Natural killer cell (primary cell): ENCODE measurements at regions not wholly inside any gene's neighbourhood (a gene's known extent, or its start where the extent isn't known, plus 50 kb on each side); places are given as distances from the start of the nearest gene placed in this dataset.

Experiments
- ATAC-seq, 3 donors: fragments of 150-1000 bp in 2 of 3; fragments of 200-7000 bp in 1 of 3; cut with Tn5 transposase; 1 replicate in 1 of 3; 2 replicates in 2 of 3; pipeline ENCODE4 v1.10.0; 2021; ENCODE audit warnings: mild to moderate bottlenecking in 2 of 3, moderate library complexity in 2 of 3
- DNase-seq, 2 donors: peaks; one replicate each; pipeline versions ENCODE4 v3.0.0 to v3.0.0-alpha.2; 2013 to 2021; ENCODE audit warnings: mixed read lengths in 1 of 2
- H3K27ac ChIP-seq: one replicate; pipeline ENCODE4 v1.5.1; 2013; ENCODE audit warnings: mild to moderate bottlenecking, low read length
- H3K27me3 ChIP-seq: one replicate; pipeline ENCODE4 v1.6.1; 2013; ENCODE audit warnings: low read length; ENCODE audit not compliant: control insufficient read depth, insufficient read depth
- H3K36me3 ChIP-seq: one replicate; pipeline ENCODE4 v1.6.1; 2013; ENCODE audit warnings: low read length; ENCODE audit not compliant: control insufficient read depth, insufficient read depth
- H3K4me1 ChIP-seq: one replicate; pipeline ENCODE4 v1.6.1; 2013; ENCODE audit warnings: low read length; ENCODE audit not compliant: control insufficient read depth, insufficient read depth
- H3K4me3 ChIP-seq: one replicate; pipeline ENCODE4 v1.5.1; 2013; ENCODE audit warnings: low read length
- H3K9me3 ChIP-seq: one replicate; pipeline ENCODE4 v1.6.1; 2013; ENCODE audit warnings: low read length; ENCODE audit not compliant: control insufficient read depth, insufficient read depth
- H3K27ac Mint-ChIP-seq, 2 donors: one replicate each; pipeline ENCODE4 v1.8.0; 2022; ENCODE audit warnings: mild to moderate bottlenecking in 2 of 2, mixed read lengths in 2 of 2, moderate library complexity in 1 of 2
- H3K27me3 Mint-ChIP-seq, 2 donors: one replicate each; pipeline ENCODE4 v1.8.0; 2022; ENCODE audit warnings: low read depth in 2 of 2, mixed read lengths in 2 of 2
- H3K36me3 Mint-ChIP-seq: one replicate; pipeline ENCODE4 v1.8.0; 2022; ENCODE audit warnings: mixed read lengths
- H3K4me1 Mint-ChIP-seq, 2 donors: one replicate each; pipeline ENCODE4 v1.8.0; 2022; ENCODE audit warnings: mixed read lengths in 2 of 2
- H3K4me3 Mint-ChIP-seq: one replicate; pipeline ENCODE4 v1.8.0; 2022; ENCODE audit warnings: mild to moderate bottlenecking, moderate library complexity, mixed read lengths
- H3K9me3 Mint-ChIP-seq, 2 donors: one replicate each; pipeline ENCODE4 v1.8.0; 2022; ENCODE audit warnings: mixed read lengths in 2 of 2
- WGBS: methylation state at CpG from one replicate; pipeline ENCODE4 v1.1.7; 2013; ENCODE audit warnings: missing lambda C conversion rate; ENCODE audit not compliant: insufficient coverage; 5-methylcytosine and 5-hydroxymethylcytosine counted together
- intact Hi-C: fragments of 100-400 bp; cut with micrococcal nuclease; formaldehyde crosslinking; loops from one replicate; pipeline ENCODE4 v1.14.2; 2022
- TF ChIP-seq, protein P1 (sequence below): fragments of 200-600 bp; IDR thresholded peaks from one replicate; pipeline ENCODE4 v1.8.0; 2022; ENCODE audit warnings: antibody characterized with exemption

DNA sequence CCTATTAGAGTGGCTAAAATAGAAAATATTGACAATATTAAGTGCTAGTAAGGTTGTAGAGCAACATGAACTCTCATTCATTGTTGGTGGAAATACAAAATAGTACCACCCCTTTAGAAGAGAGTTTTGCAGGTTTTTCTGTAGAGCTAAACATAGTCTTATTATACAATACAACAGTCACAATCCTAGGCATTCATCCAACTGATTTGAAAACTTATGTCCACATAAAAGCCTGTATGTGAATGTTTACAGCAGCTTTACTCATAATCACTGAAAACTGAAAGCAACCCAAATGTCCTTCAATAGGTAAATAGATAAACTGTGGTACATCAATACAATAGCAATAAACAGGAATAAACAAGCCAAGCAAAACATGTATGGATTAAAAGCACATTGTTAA lies 127.2 kb upstream of the PRNP start:
- Mint-ChIP-seq H3K4me1 (no peaks in the 10 kb centered on the region), H3K4me3 (no peak overlapping the region), H3K9me3 (no peaks in the 10 kb centered on the region), H3K27me3 (peaks cover 27 to 76% of the 10 kb centered on the region in 2 donors), H3K36me3 (no peaks in the 10 kb centered on the region), H3K27ac (no peak overlapping the region)
- intact Hi-C loops: no loop called here
- Histone ChIP-seq H3K4me1 (no peaks in the 10 kb centered on the region), H3K9me3 (no peaks in the 10 kb centered on the region), H3K27ac (no peak overlapping the region), H3K27me3 (peaks cover 10% of the 10 kb centered on the region), H3K36me3 (no peaks in the 10 kb centered on the region), H3K4me3 (no peak overlapping the region)
- no peak for DNase-seq
- TF ChIP-seq, protein P1, sequence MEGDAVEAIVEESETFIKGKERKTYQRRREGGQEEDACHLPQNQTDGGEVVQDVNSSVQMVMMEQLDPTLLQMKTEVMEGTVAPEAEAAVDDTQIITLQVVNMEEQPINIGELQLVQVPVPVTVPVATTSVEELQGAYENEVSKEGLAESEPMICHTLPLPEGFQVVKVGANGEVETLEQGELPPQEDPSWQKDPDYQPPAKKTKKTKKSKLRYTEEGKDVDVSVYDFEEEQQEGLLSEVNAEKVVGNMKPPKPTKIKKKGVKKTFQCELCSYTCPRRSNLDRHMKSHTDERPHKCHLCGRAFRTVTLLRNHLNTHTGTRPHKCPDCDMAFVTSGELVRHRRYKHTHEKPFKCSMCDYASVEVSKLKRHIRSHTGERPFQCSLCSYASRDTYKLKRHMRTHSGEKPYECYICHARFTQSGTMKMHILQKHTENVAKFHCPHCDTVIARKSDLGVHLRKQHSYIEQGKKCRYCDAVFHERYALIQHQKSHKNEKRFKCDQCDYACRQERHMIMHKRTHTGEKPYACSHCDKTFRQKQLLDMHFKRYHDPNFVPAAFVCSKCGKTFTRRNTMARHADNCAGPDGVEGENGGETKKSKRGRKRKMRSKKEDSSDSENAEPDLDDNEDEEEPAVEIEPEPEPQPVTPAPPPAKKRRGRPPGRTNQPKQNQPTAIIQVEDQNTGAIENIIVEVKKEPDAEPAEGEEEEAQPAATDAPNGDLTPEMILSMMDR: no peak
- ATAC-seq: no peak

DNA sequence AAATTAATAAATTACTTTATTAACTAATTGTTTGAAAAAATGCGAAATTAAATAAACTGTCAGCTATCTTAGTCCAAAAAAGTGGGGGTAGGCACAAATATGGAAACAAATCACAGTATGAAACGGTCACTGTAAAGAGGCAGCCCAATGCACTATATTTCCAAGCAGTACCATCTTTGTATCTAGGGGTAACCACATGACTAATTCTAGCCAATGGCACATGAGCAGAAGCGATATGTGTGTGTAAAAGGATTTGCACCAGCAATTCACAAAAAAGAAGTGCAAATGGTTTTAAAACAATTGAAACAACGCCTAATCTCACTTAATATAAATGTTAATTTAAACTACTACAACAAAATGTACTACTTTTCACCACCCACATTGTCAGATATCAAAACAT lies 129.5 kb upstream of the PRNP start:
- Histone ChIP-seq H3K4me3 (no peak overlapping the region), H3K9me3 (no peaks in the 10 kb centered on the region), H3K4me1 (no peaks in the 10 kb centered on the region), H3K27me3 (peaks cover 5% of the 10 kb centered on the region), H3K36me3 (no peaks in the 10 kb centered on the region), H3K27ac (no peak overlapping the region)
- Mint-ChIP-seq H3K27me3 (peaks cover 26 to 67% of the 10 kb centered on the region in 2 donors), H3K4me3 (no peak overlapping the region), H3K9me3 (no peaks in the 10 kb centered on the region), H3K36me3 (no peaks in the 10 kb centered on the region), H3K27ac (no peak overlapping the region), H3K4me1 (no peaks in the 10 kb centered on the region)
- intact Hi-C loops: no loop called here
- DNase-seq: no peak
- no peak for ATAC-seq
- TF ChIP-seq, protein P1: no peak
- WGBS: 77% methylated on average over 2 of the region's 4 CpGs

DNA sequence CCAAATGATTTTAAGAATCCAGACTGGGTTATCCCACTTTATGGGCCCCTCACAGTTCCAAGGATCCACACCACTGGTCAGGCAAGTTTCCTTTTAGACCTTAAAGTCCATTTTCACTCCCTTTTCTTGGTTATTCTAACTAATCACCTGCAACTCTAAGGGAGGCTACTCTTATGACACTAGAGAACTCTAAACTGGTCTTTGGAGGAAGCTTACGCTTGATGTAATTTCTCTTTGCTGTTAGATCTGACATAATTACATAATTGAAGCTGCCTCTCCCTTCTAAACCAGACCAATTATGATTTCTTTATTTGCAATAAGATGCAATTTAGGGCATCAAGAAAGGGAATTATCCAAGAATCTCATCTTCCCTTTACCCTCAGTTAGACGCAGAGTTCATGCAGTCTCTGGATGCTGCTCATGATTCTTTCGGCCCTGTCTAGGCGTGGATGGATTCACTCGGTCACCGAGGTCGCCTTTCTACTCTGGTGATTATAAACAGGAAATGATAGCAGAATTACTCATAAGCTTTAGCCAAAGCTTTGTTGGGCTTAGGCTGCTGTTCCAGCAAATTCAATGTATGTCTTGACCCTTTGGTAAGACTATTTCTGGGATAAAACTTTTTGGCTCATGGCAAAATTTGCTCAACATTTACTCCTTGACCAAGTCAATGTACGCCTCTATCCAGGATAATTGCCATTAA lies 130.9 kb upstream of the PRNP start:
- no peak overlapping the region for H3K27ac ChIP-seq
- no peaks in the 10 kb centered on the region for H3K4me1 ChIP-seq
- H3K36me3 ChIP-seq: no peaks in the 10 kb centered on the region
- H3K27me3 ChIP-seq: peaks cover 5% of the 10 kb centered on the region
- ATAC-seq: no peak
- Mint-ChIP-seq H3K4me1 (no peaks in the 10 kb centered on the region), H3K4me3 (no peak overlapping the region), H3K27ac (no peak overlapping the region), H3K36me3 (no peaks in the 10 kb centered on the region), H3K27me3 (peaks cover 28 to 60% of the 10 kb centered on the region in 2 donors), H3K9me3 (no peaks in the 10 kb centered on the region)
- intact Hi-C loops: no loop called here
- WGBS: 78% methylated on average over 8 of the region's 8 CpGs
- no peak for DNase-seq
- no peak overlapping the region for H3K4me3 ChIP-seq
- TF ChIP-seq, protein P1: no peak
- H3K9me3 ChIP-seq: no peaks in the 10 kb centered on the region

DNA sequence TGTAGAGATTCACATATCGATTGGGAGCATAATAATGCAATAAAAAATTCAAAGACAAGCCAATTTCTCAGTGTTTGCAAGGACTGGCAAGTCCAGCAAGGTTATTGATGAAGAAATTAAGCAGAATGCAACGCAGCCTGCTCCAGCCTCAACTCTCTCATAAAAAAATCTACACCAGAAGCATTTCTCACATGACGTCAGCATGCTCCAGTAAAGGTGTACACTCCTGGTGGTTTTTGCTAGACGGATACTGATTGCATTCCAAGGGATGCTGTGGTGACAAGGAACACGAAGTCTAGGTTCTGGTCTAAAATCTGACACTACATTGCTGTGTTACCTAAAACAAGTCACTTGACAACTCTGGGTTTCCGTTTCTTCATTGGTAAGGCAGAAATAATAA lies 131.9 kb upstream of the PRNP start:
- H3K4me1 Mint-ChIP-seq: no peaks in the 10 kb centered on the region
- no peak for DNase-seq
- H3K4me3 Mint-ChIP-seq: no peak overlapping the region
- Histone ChIP-seq H3K27me3 (peaks cover 5% of the 10 kb centered on the region), H3K9me3 (no peaks in the 10 kb centered on the region), H3K4me1 (no peaks in the 10 kb centered on the region), H3K4me3 (no peak overlapping the region), H3K36me3 (no peaks in the 10 kb centered on the region), H3K27ac (no peak overlapping the region)
- 80% methylated on average over 6 of the region's 6 CpGs for WGBS
- no peak for ATAC-seq
- H3K9me3 Mint-ChIP-seq: no peaks in the 10 kb centered on the region
- peaks cover 28 to 60% of the 10 kb centered on the region in 2 donors for H3K27me3 Mint-ChIP-seq
- intact Hi-C loops: no loop called here
- TF ChIP-seq, protein P1: no peak
- H3K36me3 Mint-ChIP-seq: no peaks in the 10 kb centered on the region
- H3K27ac Mint-ChIP-seq: no peak overlapping the region
